SK-N-SH (cell line): ENCODE measurements at regions not wholly inside any gene's neighbourhood (a gene's known extent, or its start where the extent isn't known, plus 50 kb on each side); places are given as distances from the start of the nearest gene placed in this dataset.

Source experiments
- CHD2 ChIP-seq: fragments of 150-350 bp; IDR thresholded peaks from 2 replicates; pipeline ENCODE4 v1.6.1; 2018; ENCODE audit warnings: low read length; ENCODE audit not compliant: partially characterized antibody
- EP300 ChIP-seq, 2 experiments: IDR thresholded peaks; 2 replicates each; pipeline versions ENCODE4 v1.4.0 to v1.6.1; 2012; ENCODE audit warnings: borderline replicate concordance in 1 of 2, low read depth in 1 of 2, low read length in 1 of 2
- GABPA ChIP-seq: IDR thresholded peaks from 2 replicates; pipeline ENCODE4 v1.4.0; 2012; ENCODE audit warnings: low read depth, mild to moderate bottlenecking
- MEF2A ChIP-seq: IDR thresholded peaks from 2 replicates; pipeline ENCODE4 v1.4.0; 2012; ENCODE audit warnings: low read depth, borderline replicate concordance
- NRF1 ChIP-seq: IDR thresholded peaks from 2 replicates; pipeline ENCODE4 v1.6.1; 2012; ENCODE audit warnings: low read depth, mild to moderate bottlenecking, low read length
- REST ChIP-seq: IDR thresholded peaks from 2 replicates; pipeline ENCODE4 v1.6.1; 2012; ENCODE audit warnings: mild to moderate bottlenecking, low read depth, low read length, moderate library complexity
- RFX5 ChIP-seq: IDR thresholded peaks from 2 replicates; pipeline ENCODE4 v1.6.1; 2012; ENCODE audit warnings: mild to moderate bottlenecking, improper control_type of control experiment, low read length
- TF ChIP-seq, protein P1 (sequence below): fragments of 200-600 bp; sonication (generic); IDR thresholded peaks from 2 replicates; pipeline ENCODE4 v1.6.1; 2017; ENCODE audit warnings: antibody characterized with exemption, mild to moderate bottlenecking, moderate library complexity
- TF ChIP-seq, protein P2 (sequence below): IDR thresholded peaks from 2 replicates; pipeline ENCODE4 v1.4.0; 2012; ENCODE audit warnings: low read depth

GRCh38 chr2:82000606-82001005 is 1696.1 kb upstream of the LRRTM1 start:
- TF ChIP-seq CHD2 (no peak), GABPA (no peak), REST (no peak), EP300 (IDR thresholded peaks at IDR 0.05; ENCODE audit: borderline replicate concordance in 1 of 2, low read depth in 1 of 2, low read length in 1 of 2) (no peak), MEF2A (no peak), NRF1 (no peak), RFX5 (no peak)
- TF ChIP-seq, protein P1, sequence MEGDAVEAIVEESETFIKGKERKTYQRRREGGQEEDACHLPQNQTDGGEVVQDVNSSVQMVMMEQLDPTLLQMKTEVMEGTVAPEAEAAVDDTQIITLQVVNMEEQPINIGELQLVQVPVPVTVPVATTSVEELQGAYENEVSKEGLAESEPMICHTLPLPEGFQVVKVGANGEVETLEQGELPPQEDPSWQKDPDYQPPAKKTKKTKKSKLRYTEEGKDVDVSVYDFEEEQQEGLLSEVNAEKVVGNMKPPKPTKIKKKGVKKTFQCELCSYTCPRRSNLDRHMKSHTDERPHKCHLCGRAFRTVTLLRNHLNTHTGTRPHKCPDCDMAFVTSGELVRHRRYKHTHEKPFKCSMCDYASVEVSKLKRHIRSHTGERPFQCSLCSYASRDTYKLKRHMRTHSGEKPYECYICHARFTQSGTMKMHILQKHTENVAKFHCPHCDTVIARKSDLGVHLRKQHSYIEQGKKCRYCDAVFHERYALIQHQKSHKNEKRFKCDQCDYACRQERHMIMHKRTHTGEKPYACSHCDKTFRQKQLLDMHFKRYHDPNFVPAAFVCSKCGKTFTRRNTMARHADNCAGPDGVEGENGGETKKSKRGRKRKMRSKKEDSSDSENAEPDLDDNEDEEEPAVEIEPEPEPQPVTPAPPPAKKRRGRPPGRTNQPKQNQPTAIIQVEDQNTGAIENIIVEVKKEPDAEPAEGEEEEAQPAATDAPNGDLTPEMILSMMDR: no peak
- TF ChIP-seq, protein P2, sequence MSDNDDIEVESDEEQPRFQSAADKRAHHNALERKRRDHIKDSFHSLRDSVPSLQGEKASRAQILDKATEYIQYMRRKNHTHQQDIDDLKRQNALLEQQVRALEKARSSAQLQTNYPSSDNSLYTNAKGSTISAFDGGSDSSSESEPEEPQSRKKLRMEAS: no peak
